ACHN (cell line): ENCODE measurements at regions not wholly inside any gene's neighbourhood (a gene's known extent, or its start where the extent isn't known, plus 50 kb on each side); places are given as distances from the start of the nearest gene placed in this dataset.

Source experiments
- DNase-seq: peaks from one replicate; pipeline ENCODE4 v3.0.0-alpha.2; 2015
- in situ Hi-C: cut with HindIII; loops from 2 replicates; pipeline ENCODE4 v1.10.0; 2017; ENCODE audit warnings: low sequenced_read_pairs, low pct_ligation_motif_present, low pct_unique_long_range_greater_than_20kb

- no peak for DNase-seq
- in situ Hi-C loops, result no loop called here
These were observed 106.3 kb downstream of the SPTSSA start for GRCh38 chr14:34355584-34356263.

- no peak for DNase-seq
- in situ Hi-C loops, result no loop called here
These were observed 107.5 kb downstream of the SPTSSA start for GRCh38 chr14:34354556-34354955.

- in situ Hi-C loops, result no loop called here
- DNase-seq, result no peak
These were observed 111.1 kb downstream of the SPTSSA start for GRCh38 chr14:34350903-34351302.

- DNase-seq, result no peak
- in situ Hi-C loops, result no loop called here
These were observed 113.4 kb downstream of the SPTSSA start for GRCh38 chr14:34348592-34348991.

- no peak for DNase-seq
- in situ Hi-C loops, result no loop called here
These were observed 114.4 kb downstream of the SPTSSA start for GRCh38 chr14:34347683-34348082.

- no peak for DNase-seq
- in situ Hi-C loops, result no loop called here
These were observed 116.1 kb downstream of the SPTSSA start for GRCh38 chr14:34345718-34346465.

GRCh38 chr14:34344318-34344717, 117.7 kb downstream of the SPTSSA start:
- in situ Hi-C loops, result no loop called here
- DNase-seq, result no peak

GRCh38 chr14:34340025-34340625, 121.9 kb downstream of the SPTSSA start:
- in situ Hi-C loops, result no loop called here

GRCh38 chr14:34338056-34338455, 124.0 kb downstream of the SPTSSA start:
- no peak for DNase-seq
- in situ Hi-C loops, result no loop called here

More at GRCh38 chr14:34340025-34340625, 121.9 kb downstream of the SPTSSA start:
- no peak for DNase-seq

GRCh38 chr14:34336501-34336900, 125.5 kb downstream of the SPTSSA start:
- in situ Hi-C loops, result no loop called here
- DNase-seq, result no peak

GRCh38 chr14:34335968-34336367, 126.1 kb downstream of the SPTSSA start:
- DNase-seq, result no peak
- in situ Hi-C loops, result no loop called here

- DNase-seq, result no peak
- in situ Hi-C loops, result no loop called here
These were observed 127.7 kb downstream of the SPTSSA start for GRCh38 chr14:34334329-34334728.

- peak; percentile 62 for DNase-seq
- in situ Hi-C loops, result no loop called here
These were observed 130.1 kb downstream of the SPTSSA start for GRCh38 chr14:34331728-34332623.

- in situ Hi-C loops, result no loop called here
- DNase-seq, result no peak
These were observed 131.2 kb downstream of the SPTSSA start for GRCh38 chr14:34330846-34331245.

- in situ Hi-C loops, result no loop called here
- no peak for DNase-seq
These were observed 132.7 kb downstream of the SPTSSA start for GRCh38 chr14:34329301-34329700.

GRCh38 chr14:34328178-34328577, 133.9 kb downstream of the SPTSSA start:
- in situ Hi-C loops, result no loop called here
- DNase-seq, result no peak

GRCh38 chr14:34325493-34325892, 136.5 kb downstream of the SPTSSA start:
- in situ Hi-C loops, result no loop called here

GRCh38 chr14:34324363-34324795, 137.7 kb downstream of the SPTSSA start:
- in situ Hi-C loops, result no loop called here
- DNase-seq, result peak; percentile 21

More at GRCh38 chr14:34325493-34325892, 136.5 kb downstream of the SPTSSA start:
- DNase-seq, result no peak
